Umbilical cord (tissue), 1 donor: ENCODE measurements at regions not wholly inside any gene's neighbourhood (a gene's known extent, or its start where the extent isn't known, plus 50 kb on each side); places are given as distances from the start of the nearest gene placed in this dataset.
A peak's percentile ranks its signal among the peaks of the same experiment; 100 is the strongest.
"Not testable (repeated sequence)": the region's sequence is repeated elsewhere in the genome, so short reads cannot be mapped to it uniquely, and the experiment has no call there.

Source experiments
- DNase-seq: peaks from one replicate; pipeline ENCODE4 v3.0.0-alpha.2; 2015; ENCODE audit warnings: low spot score

- DNase-seq: no peak
Measured at GRCh38 chr11:38446336-38446735, 1848.3 kb upstream of the RAG2 start.

- no peak for DNase-seq
Measured at GRCh38 chr11:38438091-38438490, 1840.1 kb upstream of the RAG2 start.

- DNase-seq: no peak
Measured at GRCh38 chr11:38425578-38425977, 1827.5 kb upstream of the RAG2 start.

DNA sequence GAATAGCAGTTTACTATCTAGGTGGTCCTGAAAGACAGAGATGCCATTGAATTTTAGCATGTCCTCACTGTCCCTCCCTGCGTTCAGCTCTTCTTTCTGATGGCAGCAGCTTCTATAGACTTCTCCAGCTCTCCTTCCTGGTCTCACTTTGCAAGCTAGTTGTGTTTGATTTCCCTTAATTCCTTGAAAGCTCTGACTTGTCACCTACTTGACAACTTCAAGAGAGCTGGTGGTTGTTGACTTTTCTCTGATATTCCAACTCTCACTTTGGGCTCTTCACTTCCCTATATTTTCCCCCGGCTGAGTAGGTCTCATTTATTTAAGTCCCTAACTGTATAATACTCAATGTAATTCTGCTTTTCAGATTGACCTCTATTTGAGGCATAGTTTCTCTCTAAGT is 1825.0 kb upstream of the RAG2 start:
- DNase-seq: no peak

GRCh38 chr11:38416141-38416540 is 1818.1 kb upstream of the RAG2 start:
- peak; percentile 22 for DNase-seq

DNA sequence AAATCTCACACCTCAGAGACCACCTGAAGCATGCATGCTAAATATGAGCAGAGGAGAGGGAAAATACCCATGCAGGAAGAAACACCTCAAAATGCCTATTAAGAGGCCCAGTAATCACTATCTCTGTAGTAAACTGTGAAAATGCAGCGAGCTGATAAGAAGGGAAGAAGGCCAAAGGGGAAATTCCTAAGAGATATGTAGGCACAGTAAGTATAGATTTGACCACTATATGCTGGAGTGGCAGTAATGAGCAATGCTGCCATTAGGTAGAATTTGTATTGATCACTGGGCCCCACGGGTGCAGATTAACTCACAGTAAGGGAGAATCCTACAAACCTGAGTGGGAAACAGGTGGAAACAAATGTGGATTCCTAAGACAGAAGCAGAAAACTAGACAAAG is 1813.1 kb upstream of the RAG2 start:
- DNase-seq: no peak

GRCh38 chr11:38402063-38402462 is 1804.0 kb upstream of the RAG2 start:
- DNase-seq: no peak

- no peak for DNase-seq
Measured at GRCh38 chr11:38392176-38392575, 1794.1 kb upstream of the RAG2 start.

- DNase-seq: no peak
Measured at GRCh38 chr11:38384568-38384967, 1786.5 kb upstream of the RAG2 start.

- no peak for DNase-seq
Measured at GRCh38 chr11:38365274-38365673, 1767.2 kb upstream of the RAG2 start.

GRCh38 chr11:38356255-38356654 is 1758.2 kb upstream of the RAG2 start:
- no peak for DNase-seq

DNA sequence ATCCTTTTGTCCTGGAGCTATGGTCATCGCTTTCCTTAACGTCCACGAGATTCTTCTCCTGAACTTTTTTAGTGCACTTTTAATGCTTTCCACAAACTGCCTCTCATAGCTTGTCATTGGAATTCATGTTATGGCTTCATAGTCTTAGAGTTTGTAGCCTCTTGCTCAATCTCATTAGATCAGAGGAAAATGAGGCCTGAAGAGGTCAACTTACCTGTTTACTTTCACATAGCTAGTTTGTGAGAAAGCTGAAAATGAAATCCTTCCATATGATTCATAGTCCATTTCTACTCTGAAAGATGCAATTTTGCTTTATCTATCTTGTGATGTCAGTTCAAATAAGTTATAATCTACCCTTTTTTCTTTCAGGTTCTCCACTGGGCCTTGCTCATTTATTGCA is 1747.2 kb upstream of the RAG2 start:
- DNase-seq: no peak

GRCh38 chr11:38341612-38342011 is 1743.6 kb upstream of the RAG2 start:
- not testable (repeated sequence) for DNase-seq

- DNase-seq: no peak
Measured at GRCh38 chr11:38339835-38340440, 1741.9 kb upstream of the RAG2 start.

GRCh38 chr11:38338022-38338421 is 1740.0 kb upstream of the RAG2 start:
- DNase-seq: not testable (repeated sequence)

DNA sequence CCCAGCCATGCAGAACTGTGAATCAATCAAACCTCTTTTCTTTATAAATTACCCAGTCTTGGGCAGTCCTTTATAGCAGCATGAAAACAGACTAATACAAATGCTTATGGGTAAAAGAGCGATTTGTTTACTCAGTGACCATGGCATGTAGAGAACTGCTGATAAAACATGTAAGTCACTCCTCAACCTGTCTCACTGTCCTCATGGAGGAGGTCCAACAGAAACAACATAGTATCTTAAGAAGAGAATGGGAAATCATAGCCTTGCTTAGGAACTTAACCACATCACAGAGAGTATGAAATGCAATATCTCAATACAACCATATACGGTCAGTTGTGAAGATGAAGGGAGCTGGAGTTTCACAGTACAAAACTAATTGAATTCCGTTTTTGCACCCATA is 1734.0 kb upstream of the RAG2 start:
- DNase-seq: no peak

GRCh38 chr11:38330578-38330977 is 1732.5 kb upstream of the RAG2 start:
- DNase-seq: no peak

DNA sequence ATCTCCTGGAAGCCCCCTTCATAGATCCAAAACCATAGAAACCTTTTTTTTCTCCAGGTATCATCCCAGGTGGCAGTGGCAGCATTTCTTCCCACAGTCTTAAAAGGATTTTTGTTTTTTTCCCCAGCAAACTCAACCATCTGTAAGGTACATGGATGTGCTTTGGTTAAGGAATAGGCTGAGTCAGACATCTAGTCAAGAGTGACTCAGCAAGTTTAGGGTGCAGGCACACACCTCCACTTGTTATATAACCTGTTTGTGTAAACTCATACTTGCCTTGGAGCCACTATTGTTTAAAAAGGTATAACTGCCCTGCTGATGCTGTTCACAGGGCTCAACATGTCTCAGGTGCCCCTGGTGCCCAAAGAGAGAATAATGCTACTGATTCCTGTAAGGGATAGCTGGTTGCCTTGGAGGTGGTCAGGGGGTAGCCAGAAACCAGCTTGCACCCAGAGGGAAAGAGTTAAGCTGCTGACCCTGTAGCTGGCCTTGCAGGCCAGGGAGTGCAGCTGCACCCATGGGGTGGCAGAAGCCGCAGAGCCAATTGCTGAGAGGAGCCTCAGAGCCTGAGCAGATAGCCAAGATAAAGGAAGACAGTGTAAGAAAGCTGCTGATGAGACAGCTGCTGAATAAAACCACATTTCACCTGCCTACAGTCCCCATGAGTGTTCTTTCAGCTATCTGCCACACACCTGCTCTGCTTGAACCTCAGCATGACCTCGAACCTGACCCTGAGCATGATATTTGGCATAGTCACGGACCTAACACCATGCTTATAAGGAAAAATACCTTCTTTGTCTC is 1726.1 kb upstream of the RAG2 start:
- no peak for DNase-seq

- no peak for DNase-seq
Measured at GRCh38 chr11:38315151-38315550, 1717.1 kb upstream of the RAG2 start.

DNA sequence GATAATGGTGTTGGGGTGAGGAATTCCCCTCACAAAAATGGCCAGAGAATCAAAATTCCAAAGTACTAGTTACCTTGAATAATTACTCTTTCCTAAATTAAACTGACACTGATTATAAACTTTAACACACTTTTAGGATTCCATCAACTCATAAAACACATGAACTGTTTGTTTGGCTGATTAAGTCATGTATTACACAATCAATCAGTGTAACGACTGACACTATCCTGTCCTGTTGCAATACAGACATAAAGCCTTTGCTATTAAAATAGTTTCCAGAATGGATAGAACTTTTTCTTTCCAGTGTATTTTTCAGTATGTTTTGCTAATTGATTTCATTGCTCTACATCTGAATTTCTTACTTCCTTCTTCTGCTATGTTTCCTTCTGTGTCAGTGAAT is 1709.4 kb upstream of the RAG2 start:
- DNase-seq: no peak

DNA sequence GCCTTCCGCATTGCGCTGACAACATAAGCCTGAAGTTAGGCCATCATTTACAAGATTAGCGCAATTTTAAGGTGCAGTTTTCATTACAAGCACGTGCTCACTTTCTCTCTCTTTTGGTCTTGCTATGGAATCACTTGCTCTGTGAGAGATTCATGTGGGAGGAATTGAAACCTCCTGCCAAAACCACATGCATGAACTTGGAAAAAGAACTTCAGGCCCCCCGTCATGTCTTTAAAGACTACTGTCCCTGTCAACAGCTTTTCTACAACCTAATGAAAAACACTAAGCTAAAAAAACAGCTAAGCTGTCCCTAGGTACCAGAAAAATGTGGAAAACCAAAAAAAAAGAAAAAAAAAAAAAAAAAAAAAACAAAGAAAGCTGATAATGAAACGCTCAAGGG is 1707.6 kb upstream of the RAG2 start:
- no peak for DNase-seq

DNA sequence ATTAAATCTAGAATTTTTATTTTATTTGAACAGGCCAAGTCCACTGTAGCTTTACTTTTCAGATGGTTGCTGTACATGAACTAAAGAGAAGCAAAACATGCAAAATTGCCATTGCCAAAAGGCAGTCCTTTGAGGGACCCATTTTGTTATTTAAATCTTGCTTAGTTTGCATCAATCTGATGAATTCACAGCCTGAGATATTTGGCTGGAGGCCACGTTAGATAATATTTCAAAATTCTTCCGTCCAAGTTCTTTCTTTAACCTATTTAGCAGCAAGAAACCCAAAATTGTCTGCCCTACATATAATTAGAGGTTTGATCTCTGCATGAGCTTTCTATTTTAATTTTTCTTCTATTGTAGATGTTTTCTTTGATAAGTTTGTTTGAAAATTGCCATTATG is 1706.9 kb upstream of the RAG2 start:
- no peak for DNase-seq

DNA sequence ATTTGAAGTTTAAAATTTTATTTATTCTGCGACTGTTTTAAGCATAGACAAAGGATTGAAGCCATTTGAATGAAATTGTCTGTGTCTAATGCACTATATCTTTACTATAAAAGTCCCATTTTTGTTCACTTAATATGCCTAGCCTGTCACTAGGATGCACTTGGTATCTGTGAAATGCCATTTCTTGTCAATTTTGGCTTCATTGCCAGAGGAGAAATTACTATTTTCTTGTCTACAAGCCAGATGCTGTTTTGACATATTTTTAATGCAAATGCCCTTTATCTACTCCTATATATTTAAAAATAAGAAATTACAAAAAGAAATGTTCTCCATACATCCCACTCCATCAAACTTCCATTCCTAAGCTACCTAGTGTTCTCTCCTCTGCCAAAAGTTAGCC is 1704.5 kb upstream of the RAG2 start:
- no peak for DNase-seq

DNA sequence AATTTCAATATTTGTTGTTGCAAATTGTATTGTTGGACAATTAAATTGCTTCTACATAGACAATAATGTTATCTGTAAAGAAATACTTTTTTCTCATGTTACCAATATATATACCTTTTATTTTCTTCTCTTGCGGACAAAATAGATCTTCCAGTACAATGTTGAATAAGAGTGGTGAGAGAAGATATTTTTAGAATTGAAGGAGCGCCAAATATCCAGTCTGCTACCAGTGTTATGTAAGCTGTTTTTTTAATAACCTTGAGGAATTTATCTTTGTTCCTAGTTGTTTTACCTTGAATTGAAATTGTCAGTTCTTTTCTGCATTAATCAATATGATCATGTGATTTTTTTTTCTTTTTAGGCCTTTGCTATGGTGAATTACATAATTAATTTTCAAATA is 1702.5 kb upstream of the RAG2 start:
- DNase-seq: no peak
